Fibroblast of lung (primary cell): ENCODE measurements at regions not wholly inside any gene's neighbourhood (a gene's known extent, or its start where the extent isn't known, plus 50 kb on each side); places are given as distances from the start of the nearest gene placed in this dataset.

Experiments
- DNase-seq, 2 donors: peaks; one replicate each; pipeline versions ENCODE4 v3.0.0 to v3.0.0-alpha.2; 2010; ENCODE audit warnings: low read depth in 2 of 2
- H2AFZ ChIP-seq: 2 replicates; pipeline ENCODE4 v1.5.1; 2012; ENCODE audit warnings: low read length, control low read depth, inconsistent platforms
- H3K27ac ChIP-seq: 2 replicates; pipeline ENCODE4 v1.5.1; 2011; ENCODE audit warnings: low read length, control low read depth; ENCODE audit not compliant: insufficient read depth
- H3K27me3 ChIP-seq: 2 replicates; pipeline ENCODE4 v1.5.1; 2011; ENCODE audit warnings: mild to moderate bottlenecking, low read length; ENCODE audit not compliant: control insufficient read depth, insufficient read depth
- H3K36me3 ChIP-seq: 2 replicates; pipeline ENCODE4 v1.5.1; 2011; ENCODE audit warnings: low read length; ENCODE audit not compliant: control insufficient read depth, insufficient read depth
- H3K4me1 ChIP-seq: 2 replicates; pipeline ENCODE4 v1.5.1; 2011; ENCODE audit warnings: low read length; ENCODE audit not compliant: control insufficient read depth, insufficient read depth; ENCODE audit errors: extremely low read depth
- H3K4me2 ChIP-seq: 2 replicates; pipeline ENCODE4 v1.5.1; 2011; ENCODE audit warnings: low read length, control low read depth; ENCODE audit not compliant: insufficient read depth; ENCODE audit errors: extremely low read depth
- H3K4me3 ChIP-seq, 4 experiments: fragments of 200-600 bp in 1 of 4; sonication (generic) in 1 of 4; replicated peaks in 1 of 4; 2 replicates each; pipeline ENCODE4 v1.5.1; 2011 to 2016; ENCODE audit warnings: low read length in 4 of 4, low read depth in 3 of 4, mild to moderate bottlenecking in 3 of 4, control low read depth in 2 of 4, inconsistent platforms in 1 of 4, mixed read lengths in 1 of 4; ENCODE audit not compliant: insufficient read depth in 1 of 4; ENCODE audit errors: control extremely low read depth in 1 of 4
- H3K79me2 ChIP-seq: 2 replicates; pipeline ENCODE4 v1.5.1; 2012; ENCODE audit warnings: mild to moderate bottlenecking, low read length, inconsistent platforms; ENCODE audit not compliant: control insufficient read depth, insufficient read depth
- H3K9ac ChIP-seq: 2 replicates; pipeline ENCODE4 v1.5.1; 2011; ENCODE audit warnings: mild to moderate bottlenecking, low read length, control low read depth; ENCODE audit not compliant: insufficient read depth
- H3K9me3 ChIP-seq: 2 replicates; pipeline ENCODE4 v1.5.1; 2012; ENCODE audit warnings: low read depth, low read length; ENCODE audit not compliant: control insufficient read depth, insufficient read depth
- H4K20me1 ChIP-seq: 2 replicates; pipeline ENCODE4 v1.5.1; 2011; ENCODE audit warnings: low read length; ENCODE audit not compliant: control insufficient read depth, insufficient read depth; ENCODE audit errors: extremely low read depth
- CTCF ChIP-seq, 2 donors: IDR thresholded peaks in 1 of 2; conservative IDR thresholded peaks in 1 of 2; 1 replicate in 1 of 2; 2 replicates in 1 of 2; pipeline ENCODE4 v1.5.1; 2011 to 2012; ENCODE audit warnings: low read length in 2 of 2, control low read depth in 1 of 2, inconsistent platforms in 1 of 2, low read depth in 1 of 2, mild to moderate bottlenecking in 1 of 2
- EZH2 ChIP-seq: IDR thresholded peaks from 2 replicates; pipeline ENCODE4 v1.5.1; 2012; ENCODE audit warnings: low read length, control low read depth, mild to moderate bottlenecking; ENCODE audit errors: missing control alignments

- no peak overlapping the region for H2AFZ ChIP-seq
- no peak overlapping the region for H3K4me2 ChIP-seq
- DNase-seq: peak; percentile 15 to 67
- H3K36me3 ChIP-seq: no peaks in the 10 kb centered on the region
- H3K27me3 ChIP-seq: no peaks in the 10 kb centered on the region
- H3K4me1 ChIP-seq: no peaks in the 10 kb centered on the region
- no peaks in the 10 kb centered on the region for H4K20me1 ChIP-seq
- no peak overlapping the region for H3K9ac ChIP-seq
- H3K79me2 ChIP-seq: no peaks in the 10 kb centered on the region
- TF ChIP-seq EZH2 (no peak), CTCF (conservative IDR thresholded peaks at IDR 0.05 in 1 of 2, IDR thresholded peaks at IDR 0.05 in 1 of 2; ENCODE audit: low read depth in 1 of 2, low read length in 2 of 2) (no peak)
- no peak overlapping the region for H3K27ac ChIP-seq
- H3K9me3 ChIP-seq: no peaks in the 10 kb centered on the region
- no peak overlapping the region for H3K4me3 ChIP-seq
Observed at GRCh38 chr6:28710466-28711191, 184.9 kb downstream of the GPX5 start.

GRCh38 chr6:28711325-28711724 is 185.6 kb downstream of the GPX5 start:
- no peaks in the 10 kb centered on the region for H3K36me3 ChIP-seq
- DNase-seq: no peak
- no peaks in the 10 kb centered on the region for H3K9me3 ChIP-seq
- no peak overlapping the region for H3K9ac ChIP-seq
- no peak overlapping the region for H2AFZ ChIP-seq
- no peaks in the 10 kb centered on the region for H3K4me1 ChIP-seq
- H4K20me1 ChIP-seq: no peaks in the 10 kb centered on the region
- no peak overlapping the region for H3K4me3 ChIP-seq
- H3K27me3 ChIP-seq: no peaks in the 10 kb centered on the region
- H3K4me2 ChIP-seq: no peak overlapping the region
- no peaks in the 10 kb centered on the region for H3K79me2 ChIP-seq
- H3K27ac ChIP-seq: no peak overlapping the region
- TF ChIP-seq CTCF (conservative IDR thresholded peaks at IDR 0.05 in 1 of 2, IDR thresholded peaks at IDR 0.05 in 1 of 2; ENCODE audit: low read depth in 1 of 2, low read length in 2 of 2): no peak
- TF ChIP-seq EZH2: no peak

GRCh38 chr6:28711788-28712341 is 186.2 kb downstream of the GPX5 start:
- no peak overlapping the region for H3K27ac ChIP-seq
- H4K20me1 ChIP-seq: no peaks in the 10 kb centered on the region
- H3K4me2 ChIP-seq: no peak overlapping the region
- H3K4me1 ChIP-seq: no peaks in the 10 kb centered on the region
- no peak overlapping the region for H3K4me3 ChIP-seq
- H3K9ac ChIP-seq: no peak overlapping the region
- TF ChIP-seq EZH2 (no peak), CTCF (conservative IDR thresholded peaks at IDR 0.05 in 1 of 2, IDR thresholded peaks at IDR 0.05 in 1 of 2; ENCODE audit: low read depth in 1 of 2, low read length in 2 of 2) (no peak)
- no peak for DNase-seq
- H3K9me3 ChIP-seq: no peaks in the 10 kb centered on the region
- no peaks in the 10 kb centered on the region for H3K36me3 ChIP-seq
- no peak overlapping the region for H2AFZ ChIP-seq
- no peaks in the 10 kb centered on the region for H3K79me2 ChIP-seq
- H3K27me3 ChIP-seq: no peaks in the 10 kb centered on the region
